ENCODE measurements at regions not wholly inside any gene's neighbourhood (a gene's known extent, or its start where the extent isn't known, plus 50 kb on each side); places are given as distances from the start of the nearest gene placed in this dataset.

DNA sequence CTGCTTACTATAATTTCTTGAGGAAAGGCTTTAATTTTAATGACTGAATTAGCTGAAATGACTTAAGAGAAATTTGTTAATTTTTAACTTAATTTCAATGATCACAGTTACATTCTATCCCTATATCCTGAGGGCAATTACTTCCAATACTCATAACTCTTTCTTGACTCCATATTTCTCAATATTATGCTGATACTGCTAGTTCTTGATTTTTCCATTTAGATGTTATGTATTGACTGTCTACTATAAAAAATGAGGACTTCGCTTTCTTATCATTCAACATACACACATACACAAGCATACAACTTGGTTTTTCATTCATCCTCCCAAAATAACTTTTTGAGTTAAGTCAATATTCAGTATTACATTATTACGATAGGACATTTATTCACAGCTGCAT lies 176.2 kb downstream of the PHLDA1 start:
- TF ChIP-seq, protein P1, sequence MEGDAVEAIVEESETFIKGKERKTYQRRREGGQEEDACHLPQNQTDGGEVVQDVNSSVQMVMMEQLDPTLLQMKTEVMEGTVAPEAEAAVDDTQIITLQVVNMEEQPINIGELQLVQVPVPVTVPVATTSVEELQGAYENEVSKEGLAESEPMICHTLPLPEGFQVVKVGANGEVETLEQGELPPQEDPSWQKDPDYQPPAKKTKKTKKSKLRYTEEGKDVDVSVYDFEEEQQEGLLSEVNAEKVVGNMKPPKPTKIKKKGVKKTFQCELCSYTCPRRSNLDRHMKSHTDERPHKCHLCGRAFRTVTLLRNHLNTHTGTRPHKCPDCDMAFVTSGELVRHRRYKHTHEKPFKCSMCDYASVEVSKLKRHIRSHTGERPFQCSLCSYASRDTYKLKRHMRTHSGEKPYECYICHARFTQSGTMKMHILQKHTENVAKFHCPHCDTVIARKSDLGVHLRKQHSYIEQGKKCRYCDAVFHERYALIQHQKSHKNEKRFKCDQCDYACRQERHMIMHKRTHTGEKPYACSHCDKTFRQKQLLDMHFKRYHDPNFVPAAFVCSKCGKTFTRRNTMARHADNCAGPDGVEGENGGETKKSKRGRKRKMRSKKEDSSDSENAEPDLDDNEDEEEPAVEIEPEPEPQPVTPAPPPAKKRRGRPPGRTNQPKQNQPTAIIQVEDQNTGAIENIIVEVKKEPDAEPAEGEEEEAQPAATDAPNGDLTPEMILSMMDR (IDR thresholded peaks at IDR 0.05): no peak
- TF ChIP-seq, protein P2, sequence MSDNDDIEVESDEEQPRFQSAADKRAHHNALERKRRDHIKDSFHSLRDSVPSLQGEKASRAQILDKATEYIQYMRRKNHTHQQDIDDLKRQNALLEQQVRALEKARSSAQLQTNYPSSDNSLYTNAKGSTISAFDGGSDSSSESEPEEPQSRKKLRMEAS (CRISPR knock-in tag; IDR thresholded peaks at IDR 0.05): no peak

Measured in WTC11 (cell line).